HFF-Myc (cell line): ENCODE measurements at regions not wholly inside any gene's neighbourhood (a gene's known extent, or its start where the extent isn't known, plus 50 kb on each side); places are given as distances from the start of the nearest gene placed in this dataset.
"Not testable (repeated sequence)": the region's sequence is repeated elsewhere in the genome, so short reads cannot be mapped to it uniquely, and the experiment has no call there.

ENCODE experiments used
- DNase-seq: peaks from one replicate; pipeline ENCODE4 v3.0.0-alpha.2; 2011; ENCODE audit warnings: low read depth; ENCODE audit errors: extremely low read depth
- H3K4me3 ChIP-seq: replicated peaks from 2 replicates; pipeline ENCODE4 v1.5.1; 2011; ENCODE audit warnings: low read depth, mild to moderate bottlenecking, control low read depth, low read length
- TF ChIP-seq, protein P1 (sequence below): IDR thresholded peaks from 2 replicates; pipeline ENCODE4 v1.5.1; 2012; ENCODE audit warnings: mild to moderate bottlenecking, low read depth, low read length, control low read depth; ENCODE audit errors: missing control alignments

DNA sequence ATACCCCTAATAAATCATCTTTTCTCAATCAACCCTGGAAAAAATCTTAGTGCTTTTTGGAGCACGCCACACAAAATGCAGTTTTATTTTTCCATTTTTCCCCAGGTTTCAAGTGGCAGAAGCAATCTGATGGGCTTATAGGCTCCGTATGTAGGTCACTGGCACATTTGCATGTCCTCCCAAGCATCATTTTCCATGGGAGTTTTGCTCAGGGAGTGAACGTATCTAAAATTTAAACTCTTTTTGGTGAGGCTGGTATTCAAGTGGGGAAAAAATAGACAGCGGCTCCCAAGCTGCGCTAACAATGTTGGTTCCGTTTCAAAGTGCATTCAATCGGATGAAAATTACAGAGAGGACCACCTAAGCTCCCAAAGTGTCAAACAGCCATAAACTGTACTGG lies 233.4 kb downstream of the MEX3B start:
- TF ChIP-seq, protein P1, sequence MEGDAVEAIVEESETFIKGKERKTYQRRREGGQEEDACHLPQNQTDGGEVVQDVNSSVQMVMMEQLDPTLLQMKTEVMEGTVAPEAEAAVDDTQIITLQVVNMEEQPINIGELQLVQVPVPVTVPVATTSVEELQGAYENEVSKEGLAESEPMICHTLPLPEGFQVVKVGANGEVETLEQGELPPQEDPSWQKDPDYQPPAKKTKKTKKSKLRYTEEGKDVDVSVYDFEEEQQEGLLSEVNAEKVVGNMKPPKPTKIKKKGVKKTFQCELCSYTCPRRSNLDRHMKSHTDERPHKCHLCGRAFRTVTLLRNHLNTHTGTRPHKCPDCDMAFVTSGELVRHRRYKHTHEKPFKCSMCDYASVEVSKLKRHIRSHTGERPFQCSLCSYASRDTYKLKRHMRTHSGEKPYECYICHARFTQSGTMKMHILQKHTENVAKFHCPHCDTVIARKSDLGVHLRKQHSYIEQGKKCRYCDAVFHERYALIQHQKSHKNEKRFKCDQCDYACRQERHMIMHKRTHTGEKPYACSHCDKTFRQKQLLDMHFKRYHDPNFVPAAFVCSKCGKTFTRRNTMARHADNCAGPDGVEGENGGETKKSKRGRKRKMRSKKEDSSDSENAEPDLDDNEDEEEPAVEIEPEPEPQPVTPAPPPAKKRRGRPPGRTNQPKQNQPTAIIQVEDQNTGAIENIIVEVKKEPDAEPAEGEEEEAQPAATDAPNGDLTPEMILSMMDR, result no peak
- no peak overlapping the region for H3K4me3 ChIP-seq

DNA sequence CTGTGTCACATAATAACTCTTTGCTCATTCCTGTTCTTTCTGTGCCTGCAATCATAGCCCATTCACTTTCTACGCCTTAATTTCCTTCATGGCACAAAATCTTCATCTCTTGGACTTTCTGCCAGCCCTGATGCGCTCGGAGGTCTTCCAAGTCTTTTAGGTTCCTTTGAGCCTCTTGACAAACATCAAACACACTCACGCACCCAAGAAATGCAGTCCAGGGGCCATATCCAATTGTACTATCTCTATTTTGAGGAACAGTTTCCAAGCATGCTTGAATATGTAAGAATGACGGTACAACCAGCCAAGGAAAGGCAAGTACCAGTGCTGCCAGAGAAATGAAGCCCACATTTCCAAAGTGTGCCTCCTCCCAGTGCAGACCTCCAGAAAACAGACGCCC lies 234.1 kb downstream of the MEX3B start:
- no peak for DNase-seq
- TF ChIP-seq, protein P1, result no peak
- no peak overlapping the region for H3K4me3 ChIP-seq

More for the DNA sequence above, 233.4 kb downstream of the MEX3B start:
- DNase-seq, result no peak

DNA sequence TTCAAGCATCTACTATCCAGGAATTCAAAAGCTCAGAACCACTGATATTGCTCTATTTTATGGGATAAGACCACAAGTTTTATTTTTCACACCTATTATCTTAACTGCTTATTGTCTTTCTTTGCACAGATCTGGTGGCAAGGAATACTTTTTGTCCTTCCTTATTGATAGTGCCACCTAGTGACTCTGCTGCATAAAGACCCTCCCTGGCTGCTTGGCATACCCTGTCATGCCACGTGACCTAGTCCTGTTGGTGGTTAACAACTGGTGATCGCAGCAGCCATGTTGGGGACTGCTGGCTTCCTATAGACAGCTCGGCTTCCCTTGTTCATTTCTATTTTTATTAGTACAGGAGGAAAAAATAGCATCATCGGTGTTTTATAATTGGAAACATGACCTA lies 236.3 kb downstream of the MEX3B start:
- no peak for DNase-seq
- H3K4me3 ChIP-seq, result no peak overlapping the region
- TF ChIP-seq, protein P1, result peak; percentile 16

DNA sequence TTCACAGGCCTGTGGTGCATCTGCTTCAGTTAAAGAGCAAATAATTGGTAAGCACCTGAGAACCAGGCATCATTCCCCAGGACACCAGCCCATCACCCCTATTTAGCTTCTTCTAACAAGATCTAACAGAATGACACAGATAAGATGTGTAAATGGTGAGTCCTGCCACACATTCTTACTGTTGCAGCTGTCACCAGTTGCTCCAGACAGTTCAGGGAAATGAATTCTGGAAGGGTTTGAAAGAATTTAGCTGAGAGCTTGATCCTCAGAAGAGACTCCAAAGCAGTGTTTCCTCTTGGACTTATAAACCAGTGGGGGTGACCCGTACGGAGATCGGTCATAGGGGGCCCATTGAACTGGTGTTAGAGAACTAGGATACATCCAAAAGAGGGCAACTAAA lies 238.0 kb downstream of the MEX3B start:
- TF ChIP-seq, protein P1, result no peak
- DNase-seq, result no peak
- no peak overlapping the region for H3K4me3 ChIP-seq

DNA sequence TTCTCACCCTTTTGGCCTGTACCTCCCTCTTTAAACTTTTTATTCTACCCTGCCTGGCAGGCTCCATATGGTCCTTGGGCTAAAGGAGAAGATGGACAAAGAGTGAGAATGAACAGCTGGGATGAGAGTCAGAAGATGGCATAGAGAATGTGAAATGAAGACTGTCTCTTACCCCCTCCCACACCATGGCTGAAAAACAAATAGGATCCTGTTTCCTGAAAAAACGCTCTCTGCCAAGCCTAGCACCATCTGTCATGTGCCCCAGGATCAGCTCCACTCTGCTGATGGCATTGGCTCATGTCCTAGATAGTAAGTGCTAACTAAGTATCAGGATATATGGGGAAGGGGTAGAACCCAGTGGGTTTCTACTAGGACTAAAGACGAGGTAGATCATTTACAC lies 238.6 kb downstream of the MEX3B start:
- H3K4me3 ChIP-seq, result no peak overlapping the region
- TF ChIP-seq, protein P1, result no peak
- no peak for DNase-seq

DNA sequence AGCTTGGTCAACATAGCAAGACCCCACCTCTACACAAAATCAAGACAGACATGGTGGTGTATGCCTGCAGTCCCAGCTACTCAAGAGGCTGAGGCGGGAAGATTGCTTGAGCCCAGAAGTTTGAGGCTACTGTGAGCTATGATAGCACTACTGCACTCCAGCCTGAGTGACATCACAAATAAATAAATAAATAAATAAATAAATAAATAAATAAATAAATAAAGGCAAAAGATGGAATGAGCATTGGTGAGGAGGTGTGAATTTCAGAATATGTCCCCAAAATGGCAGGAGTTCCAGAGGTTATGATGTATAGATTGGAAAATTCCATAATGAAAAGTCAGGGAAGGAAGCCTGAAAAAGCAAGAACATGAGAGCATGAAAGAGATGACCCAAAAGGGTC lies 249.9 kb downstream of the MEX3B start:
- TF ChIP-seq, protein P1, result no peak
- DNase-seq, result no peak
- H3K4me3 ChIP-seq, result no peak overlapping the region

DNA sequence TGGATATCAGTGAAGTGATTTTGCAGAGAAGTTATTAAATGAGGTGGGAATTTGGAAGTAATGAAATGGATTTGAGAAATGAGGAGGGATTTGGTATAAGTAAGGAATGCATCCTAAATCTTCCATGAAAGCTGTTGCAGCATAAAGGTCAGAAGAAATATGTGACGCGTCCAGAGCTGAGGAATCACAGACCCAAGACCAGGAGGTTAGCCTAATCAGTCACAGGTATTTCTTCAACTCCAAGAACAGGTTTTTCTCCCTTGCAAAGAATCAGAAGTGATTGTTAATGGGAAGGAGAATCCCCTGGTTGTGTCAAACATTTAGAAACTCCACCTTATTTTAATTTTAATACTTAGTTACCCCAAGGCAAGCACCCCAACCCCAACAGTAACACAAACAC lies 253.2 kb downstream of the MEX3B start:
- no peak overlapping the region for H3K4me3 ChIP-seq
- TF ChIP-seq, protein P1, result no peak
- no peak for DNase-seq

DNA sequence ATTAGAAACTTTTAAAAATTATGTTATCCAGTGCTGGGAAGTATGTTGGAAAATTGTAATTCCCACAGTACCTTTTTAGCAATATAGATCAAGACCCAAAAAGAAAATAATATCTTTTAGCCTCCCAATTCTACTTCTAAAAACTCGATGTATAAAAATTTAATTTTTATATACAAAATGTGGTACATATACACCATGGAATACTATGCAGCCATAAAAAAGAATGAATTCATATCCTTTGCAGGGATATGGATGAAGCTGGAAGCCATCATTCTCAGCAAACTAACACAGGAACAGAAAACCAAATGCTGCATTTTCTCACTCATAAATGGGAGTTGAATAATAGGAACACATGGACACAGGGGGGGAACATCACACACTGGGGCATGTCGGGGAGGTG lies 254.5 kb downstream of the MEX3B start:
- H3K4me3 ChIP-seq, DNase-seq: not testable (repeated sequence)
